ENCODE measurements at regions not wholly inside any gene's neighbourhood (a gene's known extent, or its start where the extent isn't known, plus 50 kb on each side); places are given as distances from the start of the nearest gene placed in this dataset.

GRCh38 chr6:43951063-43951755 is 176.0 kb downstream of the MRPL14 start (continued):
- TF ChIP-seq ARID4B (CRISPR knock-in tag; IDR thresholded peaks at IDR 0.05) (no peak), PBX2 (CRISPR knock-in tag; IDR thresholded peaks at IDR 0.05; ENCODE audit: low read depth) (no peak), PBX2 (tag; conservative IDR thresholded peaks at IDR 0.05; ENCODE audit: low read depth) (no peak), TEAD1 (CRISPR knock-in tag; IDR thresholded peaks at IDR 0.05) (no peak; a peak in 1 of 4 replicates), GABPB2 (CRISPR knock-in tag; conservative IDR thresholded peaks at IDR 0.05) (no peak), XRCC3 (IDR thresholded peaks at IDR 0.05) (no peak), ZNF551 (CRISPR knock-in tag; IDR thresholded peaks at IDR 0.05) (no peak), SMARCA5 (IDR thresholded peaks at IDR 0.05) (no peak), ZNF436 (CRISPR knock-in tag; IDR thresholded peaks at IDR 0.05) (no peak), SIN3A (IDR thresholded peaks at IDR 0.05; ENCODE audit: borderline replicate concordance in 2 of 2, control insufficient read depth in 1 of 2, low read depth in 2 of 2, low read length in 2 of 2) (no peak), SIN3B (IDR thresholded peaks at IDR 0.05; ENCODE audit: low read depth) (no peak), FOXJ3 (CRISPR knock-in tag; IDR thresholded peaks at IDR 0.05) (no peak), GTF3C2 (IDR thresholded peaks at IDR 0.05; ENCODE audit: borderline replicate concordance, extremely low read depth, insufficient read length) (no peak), ZBTB9 (CRISPR knock-in tag; IDR thresholded peaks at IDR 0.05) (no peak), ZNF3 (CRISPR knock-in tag; IDR thresholded peaks at IDR 0.05) (no peak), SRF (CRISPR knock-in tag; IDR thresholded peaks at IDR 0.05) (peak in 1 of 2 experiments; percentile 59; a peak in 1 of 4 replicates)

All from K562 (cell line).